Nucleus accumbens (tissue), 56 donors: ENCODE measurements at regions not wholly inside any gene's neighbourhood (a gene's known extent, or its start where the extent isn't known, plus 50 kb on each side); places are given as distances from the start of the nearest gene placed in this dataset.
A peak's percentile ranks its signal among the peaks of the same experiment; 100 is the strongest.

Experiments
- DNase-seq, 56 donors: peaks; one replicate each; lab custom pipeline; 2025; lab: John Stamatoyannopoulos, UW

- no peak for DNase-seq
Measured at GRCh38 chr10:1882728-1883127, 145.4 kb upstream of the ADARB2 start.

- DNase-seq: no peak
Measured at GRCh38 chr10:1882180-1882579, 144.9 kb upstream of the ADARB2 start.

GRCh38 chr10:1881636-1882035 is 144.3 kb upstream of the ADARB2 start:
- DNase-seq: no peak

- no peak for DNase-seq
Measured at GRCh38 chr10:1874533-1874932, 137.2 kb upstream of the ADARB2 start.

- no peak for DNase-seq
Measured at GRCh38 chr10:1873661-1874315, 136.5 kb upstream of the ADARB2 start.

- peak in 4 of 56 donors; percentile 5 to 32 (median 16) for DNase-seq
Measured at GRCh38 chr10:1872151-1872726, 134.9 kb upstream of the ADARB2 start.

- no peak for DNase-seq
Measured at GRCh38 chr10:1870491-1870890, 133.2 kb upstream of the ADARB2 start.

GRCh38 chr10:1869861-1870260 is 132.5 kb upstream of the ADARB2 start:
- no peak for DNase-seq

GRCh38 chr10:1860351-1860750 is 123.0 kb upstream of the ADARB2 start:
- DNase-seq: no peak

- DNase-seq: no peak
Measured at GRCh38 chr10:1858547-1858946, 121.2 kb upstream of the ADARB2 start.

GRCh38 chr10:1858048-1858447 is 120.7 kb upstream of the ADARB2 start:
- DNase-seq: no peak

GRCh38 chr10:1855911-1856310 is 118.6 kb upstream of the ADARB2 start:
- no peak for DNase-seq

- no peak for DNase-seq
Measured at GRCh38 chr10:1854271-1854670, 116.9 kb upstream of the ADARB2 start.

GRCh38 chr10:1853801-1854200 is 116.5 kb upstream of the ADARB2 start:
- no peak for DNase-seq

- no peak for DNase-seq
Measured at GRCh38 chr10:1852841-1853240, 115.5 kb upstream of the ADARB2 start.

- no peak for DNase-seq
Measured at GRCh38 chr10:1851762-1852161, 114.4 kb upstream of the ADARB2 start.

- DNase-seq: no peak
Measured at GRCh38 chr10:1850971-1851527, 113.7 kb upstream of the ADARB2 start.

GRCh38 chr10:1847361-1847760 is 110.0 kb upstream of the ADARB2 start:
- DNase-seq: no peak

GRCh38 chr10:1846032-1846431 is 108.7 kb upstream of the ADARB2 start:
- DNase-seq: no peak

- DNase-seq: no peak
Measured at GRCh38 chr10:1841759-1842158, 104.4 kb upstream of the ADARB2 start.

GRCh38 chr10:1829712-1830111 is 92.4 kb upstream of the ADARB2 start:
- DNase-seq: no peak

GRCh38 chr10:1824928-1825327 is 87.6 kb upstream of the ADARB2 start:
- no peak for DNase-seq
